Activated naive CD4-positive, alpha-beta T cell treated with anti-CD3 and anti-CD28 coated beads, Interleukin-2, amount 10 ng/mL, durations not matched to agents 7 days and 5 days (primary cell): ENCODE measurements at regions not wholly inside any gene's neighbourhood (a gene's known extent, or its start where the extent isn't known, plus 50 kb on each side); places are given as distances from the start of the nearest gene placed in this dataset.

Experiments
- CTCF ChIA-PET: fragments of 350-600 bp; sonication (Branson Sonifier 250); formaldehyde crosslinking; loops from one replicate; lab custom pipeline; 2021; ENCODE audit warnings: antibody characterized with exemption; lab: Charles Lee
- DNase-seq: peaks from one replicate; pipeline ENCODE4 v3.0.0-alpha.2; 2020
- H3K27ac Mint-ChIP-seq: one replicate; pipeline ENCODE4 v1.8.0; 2021; ENCODE audit warnings: mild to moderate bottlenecking, moderate library complexity, mixed read lengths
- H3K27me3 Mint-ChIP-seq: one replicate; pipeline ENCODE4 v1.8.0; 2021; ENCODE audit warnings: mild to moderate bottlenecking, mixed read lengths
- H3K36me3 Mint-ChIP-seq: one replicate; pipeline ENCODE4 v1.8.0; 2021; ENCODE audit warnings: mixed read lengths
- H3K4me1 Mint-ChIP-seq: one replicate; pipeline ENCODE4 v1.8.0; 2021; ENCODE audit warnings: mixed read lengths
- H3K4me3 Mint-ChIP-seq: one replicate; pipeline ENCODE4 v1.8.0; 2021; ENCODE audit warnings: mild to moderate bottlenecking, moderate library complexity, mixed read lengths
- H3K9me3 Mint-ChIP-seq: one replicate; pipeline ENCODE4 v1.8.0; 2021; ENCODE audit warnings: mixed read lengths

- no peak for DNase-seq
- Mint-ChIP-seq H3K4me3 (no peak overlapping the region), H3K27ac (no peak overlapping the region), H3K36me3 (no peaks in the 10 kb centered on the region), H3K4me1 (no peaks in the 10 kb centered on the region), H3K27me3 (no peaks in the 10 kb centered on the region), H3K9me3 (no peaks in the 10 kb centered on the region)
- CTCF ChIA-PET: no interaction called here
Measured at GRCh38 chr11:127440616-127441015, 440.0 kb upstream of the KIRREL3 start.

- H3K36me3 Mint-ChIP-seq: no peaks in the 10 kb centered on the region
- H3K27me3 Mint-ChIP-seq: no peaks in the 10 kb centered on the region
- DNase-seq: no peak
- no peak overlapping the region for H3K4me3 Mint-ChIP-seq
- no peaks in the 10 kb centered on the region for H3K4me1 Mint-ChIP-seq
- H3K27ac Mint-ChIP-seq: no peak overlapping the region
- H3K9me3 Mint-ChIP-seq: no peaks in the 10 kb centered on the region
- CTCF ChIA-PET: no interaction called here
Measured at GRCh38 chr11:127425281-127425680, 424.7 kb upstream of the KIRREL3 start.

GRCh38 chr11:127424661-127425060, 424.1 kb upstream of the KIRREL3 start:
- Mint-ChIP-seq H3K4me3 (no peak overlapping the region), H3K4me1 (no peaks in the 10 kb centered on the region), H3K27ac (no peak overlapping the region), H3K36me3 (no peaks in the 10 kb centered on the region), H3K9me3 (no peaks in the 10 kb centered on the region), H3K27me3 (no peaks in the 10 kb centered on the region)
- no peak for DNase-seq
- CTCF ChIA-PET: no interaction called here

- Mint-ChIP-seq H3K36me3 (no peaks in the 10 kb centered on the region), H3K9me3 (peaks cover 5% of the 10 kb centered on the region), H3K27me3 (no peaks in the 10 kb centered on the region), H3K27ac (no peak overlapping the region), H3K4me3 (no peak overlapping the region), H3K4me1 (no peaks in the 10 kb centered on the region)
- CTCF ChIA-PET: no interaction called here
- no peak for DNase-seq
Measured at GRCh38 chr11:127420139-127420538, 419.6 kb upstream of the KIRREL3 start.

- Mint-ChIP-seq H3K4me3 (no peak overlapping the region), H3K36me3 (no peaks in the 10 kb centered on the region), H3K9me3 (peaks cover 7% of the 10 kb centered on the region), H3K4me1 (no peaks in the 10 kb centered on the region), H3K27me3 (no peaks in the 10 kb centered on the region), H3K27ac (no peak overlapping the region)
- no peak for DNase-seq
- CTCF ChIA-PET: no interaction called here
Measured at GRCh38 chr11:127412722-127413380, 412.3 kb upstream of the KIRREL3 start.

- Mint-ChIP-seq H3K27ac (no peak overlapping the region), H3K4me3 (no peak overlapping the region), H3K36me3 (no peaks in the 10 kb centered on the region), H3K4me1 (no peaks in the 10 kb centered on the region), H3K9me3 (peaks cover 3% of the 10 kb centered on the region), H3K27me3 (no peaks in the 10 kb centered on the region)
- CTCF ChIA-PET: no interaction called here
- DNase-seq: no peak
Measured at GRCh38 chr11:127412234-127412633, 411.7 kb upstream of the KIRREL3 start.

GRCh38 chr11:127411283-127411682, 410.7 kb upstream of the KIRREL3 start:
- no peaks in the 10 kb centered on the region for H3K4me1 Mint-ChIP-seq
- DNase-seq: no peak
- no peaks in the 10 kb centered on the region for H3K27me3 Mint-ChIP-seq
- CTCF ChIA-PET: interaction anchor here (0.6 kb wide), 1 partner anchor 82 kb away, joined by 3 read pairs; no protein-coding TSS in a partner anchor
- H3K36me3 Mint-ChIP-seq: no peaks in the 10 kb centered on the region
- no peak overlapping the region for H3K4me3 Mint-ChIP-seq
- H3K27ac Mint-ChIP-seq: no peak overlapping the region
- peaks cover 3% of the 10 kb centered on the region for H3K9me3 Mint-ChIP-seq

- CTCF ChIA-PET: no interaction called here
- Mint-ChIP-seq H3K9me3 (peaks cover 3% of the 10 kb centered on the region), H3K27me3 (no peaks in the 10 kb centered on the region), H3K4me3 (no peak overlapping the region), H3K4me1 (no peaks in the 10 kb centered on the region), H3K27ac (no peak overlapping the region), H3K36me3 (no peaks in the 10 kb centered on the region)
- no peak for DNase-seq
Measured at GRCh38 chr11:127395034-127395433, 394.5 kb upstream of the KIRREL3 start.

GRCh38 chr11:127393460-127393997, 393.0 kb upstream of the KIRREL3 start:
- no peaks in the 10 kb centered on the region for H3K36me3 Mint-ChIP-seq
- H3K27me3 Mint-ChIP-seq: no peaks in the 10 kb centered on the region
- peaks cover 3% of the 10 kb centered on the region for H3K9me3 Mint-ChIP-seq
- H3K4me3 Mint-ChIP-seq: no peak overlapping the region
- CTCF ChIA-PET: interaction anchor here (1.0 kb wide), 1 partner anchor 23 kb away, joined by 4 read pairs; no protein-coding TSS in a partner anchor
- DNase-seq: no peak
- H3K4me1 Mint-ChIP-seq: no peaks in the 10 kb centered on the region
- no peak overlapping the region for H3K27ac Mint-ChIP-seq

GRCh38 chr11:127392575-127392974, 392.0 kb upstream of the KIRREL3 start:
- no peak for DNase-seq
- peaks cover 3% of the 10 kb centered on the region for H3K9me3 Mint-ChIP-seq
- CTCF ChIA-PET: interaction anchor here (1.0 kb wide), 1 partner anchor 22 kb away, joined by 4 read pairs; no protein-coding TSS in a partner anchor
- H3K4me3 Mint-ChIP-seq: no peak overlapping the region
- no peaks in the 10 kb centered on the region for H3K36me3 Mint-ChIP-seq
- H3K4me1 Mint-ChIP-seq: no peaks in the 10 kb centered on the region
- no peak overlapping the region for H3K27ac Mint-ChIP-seq
- H3K27me3 Mint-ChIP-seq: no peaks in the 10 kb centered on the region

- DNase-seq: no peak
- H3K9me3 Mint-ChIP-seq: peaks cover 3% of the 10 kb centered on the region
- H3K27me3 Mint-ChIP-seq: no peaks in the 10 kb centered on the region
- no peak overlapping the region for H3K27ac Mint-ChIP-seq
- CTCF ChIA-PET: no interaction called here
- no peaks in the 10 kb centered on the region for H3K4me1 Mint-ChIP-seq
- H3K4me3 Mint-ChIP-seq: no peak overlapping the region
- no peaks in the 10 kb centered on the region for H3K36me3 Mint-ChIP-seq
Measured at GRCh38 chr11:127390465-127390864, 389.9 kb upstream of the KIRREL3 start.

- H3K27ac Mint-ChIP-seq: no peak overlapping the region
- no peaks in the 10 kb centered on the region for H3K36me3 Mint-ChIP-seq
- H3K4me3 Mint-ChIP-seq: no peak overlapping the region
- H3K4me1 Mint-ChIP-seq: no peaks in the 10 kb centered on the region
- H3K27me3 Mint-ChIP-seq: no peaks in the 10 kb centered on the region
- H3K9me3 Mint-ChIP-seq: no peaks in the 10 kb centered on the region
- CTCF ChIA-PET: no interaction called here
- no peak for DNase-seq
Measured at GRCh38 chr11:127385071-127385470, 384.5 kb upstream of the KIRREL3 start.

GRCh38 chr11:127383026-127383425, 382.5 kb upstream of the KIRREL3 start:
- Mint-ChIP-seq H3K4me3 (no peak overlapping the region), H3K36me3 (no peaks in the 10 kb centered on the region), H3K27ac (no peak overlapping the region), H3K27me3 (no peaks in the 10 kb centered on the region), H3K4me1 (no peaks in the 10 kb centered on the region), H3K9me3 (no peaks in the 10 kb centered on the region)
- CTCF ChIA-PET: no interaction called here
- DNase-seq: no peak

GRCh38 chr11:127381247-127381646, 380.7 kb upstream of the KIRREL3 start:
- Mint-ChIP-seq H3K27ac (no peak overlapping the region), H3K4me1 (no peaks in the 10 kb centered on the region), H3K27me3 (no peaks in the 10 kb centered on the region), H3K4me3 (no peak overlapping the region), H3K36me3 (no peaks in the 10 kb centered on the region), H3K9me3 (no peaks in the 10 kb centered on the region)
- CTCF ChIA-PET: no interaction called here
- DNase-seq: no peak

GRCh38 chr11:127379686-127380085, 379.1 kb upstream of the KIRREL3 start:
- Mint-ChIP-seq H3K27ac (no peak overlapping the region), H3K27me3 (no peaks in the 10 kb centered on the region), H3K4me3 (no peak overlapping the region), H3K4me1 (no peaks in the 10 kb centered on the region), H3K9me3 (no peaks in the 10 kb centered on the region), H3K36me3 (no peaks in the 10 kb centered on the region)
- DNase-seq: no peak
- CTCF ChIA-PET: no interaction called here
